ENCODE measurements at regions not wholly inside any gene's neighbourhood (a gene's known extent, or its start where the extent isn't known, plus 50 kb on each side); places are given as distances from the start of the nearest gene placed in this dataset.

DNA sequence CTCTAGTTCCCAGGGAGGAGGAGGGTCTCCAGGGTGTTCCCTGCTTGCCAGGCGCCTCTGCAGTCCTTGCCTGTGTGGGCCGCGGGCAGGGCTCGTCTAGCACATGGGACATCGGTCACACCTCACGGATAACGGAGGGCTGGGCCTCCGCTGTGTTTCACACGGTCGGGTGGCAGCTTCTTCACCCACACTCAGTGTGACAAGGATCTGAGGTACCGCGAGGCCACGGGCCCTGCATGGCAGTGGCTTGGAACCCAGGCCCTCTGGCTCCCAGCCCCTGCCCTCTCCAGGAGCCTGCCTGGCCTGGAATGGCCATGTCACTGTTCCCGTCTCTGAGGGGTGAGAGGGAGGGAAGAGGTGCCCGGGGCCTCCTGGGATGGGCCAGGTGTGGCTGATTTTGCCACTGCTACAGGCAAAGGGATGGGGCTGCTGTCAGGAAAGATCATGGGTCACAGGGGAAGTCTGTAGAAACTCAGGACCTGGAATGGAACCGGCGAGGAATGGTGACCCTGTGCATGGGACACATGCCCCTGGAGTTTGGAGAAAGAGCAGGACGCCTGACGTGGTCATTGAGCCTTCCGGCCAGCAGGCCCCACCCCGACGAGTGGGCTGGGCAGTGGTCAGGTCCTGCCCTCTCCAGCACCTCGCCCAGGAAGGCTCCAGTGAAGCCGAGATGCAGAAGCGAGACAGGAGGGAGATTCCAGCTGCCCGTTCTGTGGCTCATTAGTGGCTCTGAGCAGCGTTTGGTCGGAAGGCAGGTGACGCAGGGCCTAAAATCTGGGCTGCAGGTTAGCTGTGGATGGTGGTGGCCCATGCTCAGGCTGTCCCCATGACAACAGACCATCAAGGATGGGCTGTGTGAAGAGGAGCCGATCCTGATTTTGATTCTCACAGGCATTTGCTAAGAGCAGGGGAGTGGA is 76.5 kb upstream of the GSE1 start:
- no peak overlapping the region for H3K4me2 ChIP-seq (ENCODE audit: low read length)
- H3K9me3 Mint-ChIP-seq (ENCODE audit: unreplicated experiment) = peaks cover 7% of the 10 kb centered on the region
- H3K36me3 ChIP-seq (ENCODE audit: insufficient read depth, low read length) = no peaks in the 10 kb centered on the region
- H3K27ac ChIP-seq (ENCODE audit: low read depth, low read length) = no peak overlapping the region
- peaks cover 4% of the 10 kb centered on the region for H3K36me3 Mint-ChIP-seq (ENCODE audit: low read depth, unreplicated experiment)
- no peaks in the 10 kb centered on the region for H3K27me3 ChIP-seq (ENCODE audit: insufficient read depth, low read length)
- no peak overlapping the region for H3K27ac Mint-ChIP-seq (ENCODE audit: unreplicated experiment)
- no peak overlapping the region for H3K4me3 Mint-ChIP-seq (ENCODE audit: unreplicated experiment)
- H3K4me3 ChIP-seq (ENCODE audit: insufficient read depth, low read depth, low read length) = no peak overlapping the region
- FAIRE-seq (no peak), DNase-seq (ENCODE audit: low read depth) (no peak)
- no peaks in the 10 kb centered on the region for H3K4me1 ChIP-seq (ENCODE audit: insufficient read depth, low read length)
- no peak for TF ChIP-seq EZH2 (IDR thresholded peaks at IDR 0.05; ENCODE audit: insufficient read depth, low read length)
- TF ChIP-seq, protein P1, sequence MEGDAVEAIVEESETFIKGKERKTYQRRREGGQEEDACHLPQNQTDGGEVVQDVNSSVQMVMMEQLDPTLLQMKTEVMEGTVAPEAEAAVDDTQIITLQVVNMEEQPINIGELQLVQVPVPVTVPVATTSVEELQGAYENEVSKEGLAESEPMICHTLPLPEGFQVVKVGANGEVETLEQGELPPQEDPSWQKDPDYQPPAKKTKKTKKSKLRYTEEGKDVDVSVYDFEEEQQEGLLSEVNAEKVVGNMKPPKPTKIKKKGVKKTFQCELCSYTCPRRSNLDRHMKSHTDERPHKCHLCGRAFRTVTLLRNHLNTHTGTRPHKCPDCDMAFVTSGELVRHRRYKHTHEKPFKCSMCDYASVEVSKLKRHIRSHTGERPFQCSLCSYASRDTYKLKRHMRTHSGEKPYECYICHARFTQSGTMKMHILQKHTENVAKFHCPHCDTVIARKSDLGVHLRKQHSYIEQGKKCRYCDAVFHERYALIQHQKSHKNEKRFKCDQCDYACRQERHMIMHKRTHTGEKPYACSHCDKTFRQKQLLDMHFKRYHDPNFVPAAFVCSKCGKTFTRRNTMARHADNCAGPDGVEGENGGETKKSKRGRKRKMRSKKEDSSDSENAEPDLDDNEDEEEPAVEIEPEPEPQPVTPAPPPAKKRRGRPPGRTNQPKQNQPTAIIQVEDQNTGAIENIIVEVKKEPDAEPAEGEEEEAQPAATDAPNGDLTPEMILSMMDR (IDR thresholded peaks at IDR 0.05; ENCODE audit: insufficient read depth, low read depth, low read length) = no peak
- H3K79me2 ChIP-seq (ENCODE audit: insufficient read depth, low read length) = no peaks in the 10 kb centered on the region
- peaks cover 46% of the 10 kb centered on the region for H4K20me1 ChIP-seq (ENCODE audit: insufficient read depth, low read length)
- H3K9ac ChIP-seq (ENCODE audit: low read length) = no peak overlapping the region
- H3K27me3 Mint-ChIP-seq (ENCODE audit: low read depth, unreplicated experiment) = peaks cover 21% of the 10 kb centered on the region
- H3K9me3 ChIP-seq (ENCODE audit: insufficient read depth, low read depth, low read length) = peaks cover 6% of the 10 kb centered on the region
- no peak overlapping the region for H2AFZ ChIP-seq (ENCODE audit: low read depth, low read length)
- H3K4me1 Mint-ChIP-seq (ENCODE audit: low read depth, unreplicated experiment) = no peaks in the 10 kb centered on the region

DNA sequence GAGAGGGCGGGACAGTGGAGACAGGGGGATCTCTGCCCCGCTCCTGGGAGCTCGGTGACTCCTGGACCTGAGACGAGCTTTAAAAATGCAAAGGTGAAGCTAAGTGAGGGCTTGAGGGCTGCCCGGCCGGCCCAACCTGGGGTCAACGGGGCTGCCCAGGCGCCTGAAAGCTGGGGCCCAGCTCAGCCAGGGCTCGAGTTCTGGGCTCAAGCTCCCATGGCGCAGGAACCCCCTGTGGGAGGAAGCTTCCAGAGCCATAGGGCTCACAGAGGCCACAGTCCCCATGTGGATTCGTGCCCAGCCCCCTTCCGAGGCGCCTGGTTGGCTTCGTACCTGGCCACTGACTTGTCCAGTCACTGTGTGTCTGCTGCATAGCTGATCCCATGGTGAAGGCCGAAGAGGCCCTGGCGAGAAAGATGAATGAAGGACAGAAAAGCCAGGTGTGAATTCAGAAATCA is 75.8 kb upstream of the GSE1 start:
- H4K20me1 ChIP-seq (ENCODE audit: insufficient read depth, low read length) = peaks cover 47% of the 10 kb centered on the region
- H3K9me3 Mint-ChIP-seq (ENCODE audit: unreplicated experiment) = peaks cover 7% of the 10 kb centered on the region

More for the DNA sequence above, 75.8 kb upstream of the GSE1 start:
- Histone ChIP-seq H3K9me3 (ENCODE audit: insufficient read depth, low read depth, low read length) (peaks cover 6% of the 10 kb centered on the region), H3K4me1 (ENCODE audit: insufficient read depth, low read length) (no peaks in the 10 kb centered on the region), H3K27ac (ENCODE audit: low read depth, low read length) (no peak overlapping the region), H2AFZ (ENCODE audit: low read depth, low read length) (no peak overlapping the region), H3K79me2 (ENCODE audit: insufficient read depth, low read length) (no peaks in the 10 kb centered on the region), H3K4me2 (ENCODE audit: low read length) (no peak overlapping the region), H3K9ac (ENCODE audit: low read length) (no peak overlapping the region), H3K4me3 (ENCODE audit: insufficient read depth, low read depth, low read length) (no peak overlapping the region), H3K27me3 (ENCODE audit: insufficient read depth, low read length) (no peaks in the 10 kb centered on the region), H3K36me3 (ENCODE audit: insufficient read depth, low read length) (no peaks in the 10 kb centered on the region)
- Mint-ChIP-seq H3K27me3 (ENCODE audit: low read depth, unreplicated experiment) (peaks cover 20% of the 10 kb centered on the region), H3K27ac (ENCODE audit: unreplicated experiment) (no peak overlapping the region), H3K4me3 (ENCODE audit: unreplicated experiment) (no peak overlapping the region), H3K36me3 (ENCODE audit: low read depth, unreplicated experiment) (peaks cover 4% of the 10 kb centered on the region), H3K4me1 (ENCODE audit: low read depth, unreplicated experiment) (no peaks in the 10 kb centered on the region)
- DNase-seq (ENCODE audit: low read depth) (no peak), FAIRE-seq (no peak)
- TF ChIP-seq EZH2 (IDR thresholded peaks at IDR 0.05; ENCODE audit: insufficient read depth, low read length) = no peak
- TF ChIP-seq, protein P1 (IDR thresholded peaks at IDR 0.05; ENCODE audit: insufficient read depth, low read depth, low read length) = no peak
